GM23338 (cell line): ENCODE measurements at regions not wholly inside any gene's neighbourhood (a gene's known extent, or its start where the extent isn't known, plus 50 kb on each side); places are given as distances from the start of the nearest gene placed in this dataset.

Experiments
- ATAC-seq: fragments of 200-7000 bp; cut with Tn5 transposase; 3 replicates; pipeline ENCODE4 v1.9.1; 2020
- DNase-seq: peaks from one replicate; pipeline ENCODE4 v3.0.0-alpha.2; 2015; ENCODE audit warnings: low spot score
- H2AFZ ChIP-seq: fragments of 200-600 bp; sonication (generic); 2 replicates; pipeline ENCODE4 v1.8.0; 2016; ENCODE audit warnings: antibody characterized with exemption, mild to moderate bottlenecking, moderate library complexity
- H3F3A ChIP-seq: fragments of 200-600 bp; sonication (generic); replicated peaks from 2 replicates; pipeline ENCODE4 v1.8.0; 2017; ENCODE audit warnings: antibody characterized with exemption, mixed run types, low read depth
- H3K27ac ChIP-seq: fragments of 200-600 bp; sonication (generic); 2 replicates; pipeline ENCODE4 v1.6.1; 2016; ENCODE audit warnings: low read depth
- H3K27me3 ChIP-seq: fragments of 200-600 bp; sonication (generic); 2 replicates; pipeline ENCODE4 v1.8.0; 2016; ENCODE audit warnings: mild to moderate bottlenecking, mixed run types, moderate library complexity; ENCODE audit not compliant: insufficient read depth
- H3K36me3 ChIP-seq: fragments of 200-600 bp; sonication (generic); 2 replicates; pipeline ENCODE4 v1.8.0; 2016; ENCODE audit warnings: mild to moderate bottlenecking; ENCODE audit not compliant: insufficient read depth
- H3K4me1 ChIP-seq: fragments of 200-600 bp; sonication (generic); 2 replicates; pipeline ENCODE4 v1.8.0; 2016; ENCODE audit warnings: mild to moderate bottlenecking, moderate library complexity; ENCODE audit not compliant: insufficient read depth
- H3K4me2 ChIP-seq: fragments of 200-600 bp; sonication (generic); 2 replicates; pipeline ENCODE4 v1.7.1; 2017; ENCODE audit warnings: mixed run types
- H3K4me3 ChIP-seq: fragments of 200-600 bp; sonication (generic); 2 replicates; pipeline ENCODE4 v1.6.1; 2016; ENCODE audit warnings: mixed run types
- H3K79me2 ChIP-seq: fragments of 200-600 bp; sonication (generic); replicated peaks from 2 replicates; pipeline ENCODE4 v1.8.0; 2017; ENCODE audit warnings: mild to moderate bottlenecking; ENCODE audit not compliant: insufficient read depth
- H3K9me2 ChIP-seq: fragments of 200-600 bp; sonication (generic); 2 replicates; pipeline ENCODE4 v1.8.0; 2017; ENCODE audit not compliant: insufficient read depth
- H4K20me1 ChIP-seq: fragments of 200-600 bp; sonication (generic); replicated peaks from 2 replicates; pipeline ENCODE4 v1.8.0; 2017; ENCODE audit warnings: mild to moderate bottlenecking; ENCODE audit not compliant: insufficient read depth
- H3K27ac Mint-ChIP-seq: 2 replicates; pipeline ENCODE4 v1.8.0; 2020; ENCODE audit warnings: inconsistent platforms, mild to moderate bottlenecking, moderate library complexity, mixed read lengths
- H3K27me3 Mint-ChIP-seq: 3 replicates; pipeline ENCODE4 v1.8.0; 2022; ENCODE audit warnings: low read depth, mild to moderate bottlenecking, moderate library complexity, mixed read lengths, inconsistent platforms; ENCODE audit not compliant: insufficient read depth, poor library complexity
- H3K36me3 Mint-ChIP-seq: 3 replicates; pipeline ENCODE4 v1.8.0; 2021; ENCODE audit warnings: low read depth, mild to moderate bottlenecking, inconsistent platforms, moderate library complexity, mixed read lengths
- H3K4me1 Mint-ChIP-seq: 3 replicates; pipeline ENCODE4 v1.8.0; 2020; ENCODE audit warnings: mild to moderate bottlenecking, inconsistent platforms, mixed read lengths
- H3K4me3 Mint-ChIP-seq: 3 replicates; pipeline ENCODE4 v1.8.0; 2021; ENCODE audit warnings: moderate library complexity, mild to moderate bottlenecking, inconsistent platforms, mixed read lengths
- H3K9me3 Mint-ChIP-seq: 3 replicates; pipeline ENCODE4 v1.8.0; 2020; ENCODE audit warnings: moderate library complexity, mild to moderate bottlenecking, inconsistent platforms, mixed read lengths
- CREB1 ChIP-seq: fragments of 250-450 bp; sonication (Bioruptor Pico); IDR thresholded peaks from 2 replicates; pipeline ENCODE4 v1.5.0; 2020; ENCODE audit warnings: low read depth, mild to moderate bottlenecking, moderate library complexity
- EZH2 ChIP-seq: fragments of 200-600 bp; sonication (generic); IDR thresholded peaks from one replicate; pipeline ENCODE4 v1.8.0; 2017; ENCODE audit warnings: antibody characterized with exemption, mild to moderate bottlenecking, low read depth; ENCODE audit not compliant: unreplicated experiment
- EZH2phosphoT487 ChIP-seq: fragments of 200-600 bp; sonication (generic); IDR thresholded peaks from one replicate; pipeline ENCODE4 v1.8.1; 2018; ENCODE audit warnings: antibody characterized with exemption; ENCODE audit not compliant: unreplicated experiment
- JUNB ChIP-seq: IDR thresholded peaks from one replicate; pipeline ENCODE4 v1.6.1; 2016; ENCODE audit warnings: antibody characterized with exemption; ENCODE audit not compliant: unreplicated experiment
- NANOG ChIP-seq: IDR thresholded peaks from 2 replicates; pipeline ENCODE4 v1.6.1; 2016; ENCODE audit warnings: antibody characterized with exemption, borderline replicate concordance
- POLR2AphosphoS5 ChIP-seq: IDR thresholded peaks from 2 replicates; pipeline ENCODE4 v1.6.1; 2016; ENCODE audit warnings: antibody characterized with exemption, low read depth
- STAT1 ChIP-seq: IDR thresholded peaks from one replicate; pipeline ENCODE4 v1.6.1; 2016; ENCODE audit warnings: antibody characterized with exemption; ENCODE audit not compliant: unreplicated experiment
- ZNF114 ChIP-seq: fragments of 250-450 bp; sonication (Bioruptor Pico); IDR thresholded peaks from 2 replicates; pipeline ENCODE4 v1.5.0; 2020; ENCODE audit warnings: mild to moderate bottlenecking, moderate library complexity
- ZNF331 ChIP-seq: fragments of 250-450 bp; sonication (Bioruptor Pico); IDR thresholded peaks from 2 replicates; pipeline ENCODE4 v1.5.0; 2020; ENCODE audit warnings: low read depth, mild to moderate bottlenecking, moderate library complexity
- TF ChIP-seq, protein P1 (sequence below): IDR thresholded peaks from 2 replicates; pipeline ENCODE4 v1.6.1; 2016; ENCODE audit warnings: antibody characterized with exemption
- TF ChIP-seq, protein P2 (sequence below), 2 experiments: fragments of 200-600 bp in 1 of 2; sonication (generic) in 1 of 2; conservative IDR thresholded peaks; 2 replicates each; pipeline versions ENCODE4 v1.5.1 to v1.6.1; 2016 to 2017; ENCODE audit warnings: antibody characterized with exemption in 2 of 2, low read depth in 2 of 2, mild to moderate bottlenecking in 2 of 2, moderate library complexity in 1 of 2
- TF ChIP-seq, protein P3 (sequence below): fragments of 250-450 bp; sonication (Bioruptor Pico); IDR thresholded peaks from 2 replicates; pipeline ENCODE4 v1.5.0; 2020; ENCODE audit warnings: mild to moderate bottlenecking, moderate library complexity
- TF ChIP-seq, protein P4 (sequence below): IDR thresholded peaks from one replicate; pipeline ENCODE4 v1.6.1; 2018; ENCODE audit warnings: antibody characterized with exemption; ENCODE audit not compliant: unreplicated experiment

DNA sequence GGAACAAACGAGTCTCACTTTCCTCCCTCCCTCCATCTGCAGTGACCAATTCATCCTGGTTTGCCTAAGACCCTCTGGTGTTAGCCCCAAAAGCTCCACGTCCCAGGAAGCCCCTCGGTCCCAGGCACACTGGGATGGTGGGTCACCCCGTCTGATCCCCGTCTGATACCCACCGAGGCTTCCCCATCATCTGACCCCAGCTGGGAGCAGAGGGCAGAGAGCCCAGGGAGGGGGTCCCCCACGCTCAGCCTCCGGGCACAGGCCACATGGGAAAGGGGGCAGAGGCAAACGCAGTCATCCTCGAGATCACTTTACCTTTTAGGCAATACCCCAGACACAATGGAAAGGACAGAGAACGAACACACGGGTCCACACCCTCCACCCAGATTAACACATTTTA lies 291.6 kb upstream of the PPP2R2D start:
- ATAC-seq, result no peak
- no peak for TF ChIP-seq ZNF114
- no peak for TF ChIP-seq EZH2phosphoT487
- TF ChIP-seq POLR2AphosphoS5, result no peak
- TF ChIP-seq NANOG, result no peak
- no peak for TF ChIP-seq JUNB
- TF ChIP-seq, protein P1, sequence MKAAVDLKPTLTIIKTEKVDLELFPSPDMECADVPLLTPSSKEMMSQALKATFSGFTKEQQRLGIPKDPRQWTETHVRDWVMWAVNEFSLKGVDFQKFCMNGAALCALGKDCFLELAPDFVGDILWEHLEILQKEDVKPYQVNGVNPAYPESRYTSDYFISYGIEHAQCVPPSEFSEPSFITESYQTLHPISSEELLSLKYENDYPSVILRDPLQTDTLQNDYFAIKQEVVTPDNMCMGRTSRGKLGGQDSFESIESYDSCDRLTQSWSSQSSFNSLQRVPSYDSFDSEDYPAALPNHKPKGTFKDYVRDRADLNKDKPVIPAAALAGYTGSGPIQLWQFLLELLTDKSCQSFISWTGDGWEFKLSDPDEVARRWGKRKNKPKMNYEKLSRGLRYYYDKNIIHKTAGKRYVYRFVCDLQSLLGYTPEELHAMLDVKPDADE, result no peak
- TF ChIP-seq, protein P2, sequence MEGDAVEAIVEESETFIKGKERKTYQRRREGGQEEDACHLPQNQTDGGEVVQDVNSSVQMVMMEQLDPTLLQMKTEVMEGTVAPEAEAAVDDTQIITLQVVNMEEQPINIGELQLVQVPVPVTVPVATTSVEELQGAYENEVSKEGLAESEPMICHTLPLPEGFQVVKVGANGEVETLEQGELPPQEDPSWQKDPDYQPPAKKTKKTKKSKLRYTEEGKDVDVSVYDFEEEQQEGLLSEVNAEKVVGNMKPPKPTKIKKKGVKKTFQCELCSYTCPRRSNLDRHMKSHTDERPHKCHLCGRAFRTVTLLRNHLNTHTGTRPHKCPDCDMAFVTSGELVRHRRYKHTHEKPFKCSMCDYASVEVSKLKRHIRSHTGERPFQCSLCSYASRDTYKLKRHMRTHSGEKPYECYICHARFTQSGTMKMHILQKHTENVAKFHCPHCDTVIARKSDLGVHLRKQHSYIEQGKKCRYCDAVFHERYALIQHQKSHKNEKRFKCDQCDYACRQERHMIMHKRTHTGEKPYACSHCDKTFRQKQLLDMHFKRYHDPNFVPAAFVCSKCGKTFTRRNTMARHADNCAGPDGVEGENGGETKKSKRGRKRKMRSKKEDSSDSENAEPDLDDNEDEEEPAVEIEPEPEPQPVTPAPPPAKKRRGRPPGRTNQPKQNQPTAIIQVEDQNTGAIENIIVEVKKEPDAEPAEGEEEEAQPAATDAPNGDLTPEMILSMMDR (conservative IDR thresholded peaks at IDR 0.05; ENCODE audit: low read depth in 2 of 2), result no peak
- TF ChIP-seq CREB1, result no peak
- no peak for TF ChIP-seq EZH2
- TF ChIP-seq, protein P3, sequence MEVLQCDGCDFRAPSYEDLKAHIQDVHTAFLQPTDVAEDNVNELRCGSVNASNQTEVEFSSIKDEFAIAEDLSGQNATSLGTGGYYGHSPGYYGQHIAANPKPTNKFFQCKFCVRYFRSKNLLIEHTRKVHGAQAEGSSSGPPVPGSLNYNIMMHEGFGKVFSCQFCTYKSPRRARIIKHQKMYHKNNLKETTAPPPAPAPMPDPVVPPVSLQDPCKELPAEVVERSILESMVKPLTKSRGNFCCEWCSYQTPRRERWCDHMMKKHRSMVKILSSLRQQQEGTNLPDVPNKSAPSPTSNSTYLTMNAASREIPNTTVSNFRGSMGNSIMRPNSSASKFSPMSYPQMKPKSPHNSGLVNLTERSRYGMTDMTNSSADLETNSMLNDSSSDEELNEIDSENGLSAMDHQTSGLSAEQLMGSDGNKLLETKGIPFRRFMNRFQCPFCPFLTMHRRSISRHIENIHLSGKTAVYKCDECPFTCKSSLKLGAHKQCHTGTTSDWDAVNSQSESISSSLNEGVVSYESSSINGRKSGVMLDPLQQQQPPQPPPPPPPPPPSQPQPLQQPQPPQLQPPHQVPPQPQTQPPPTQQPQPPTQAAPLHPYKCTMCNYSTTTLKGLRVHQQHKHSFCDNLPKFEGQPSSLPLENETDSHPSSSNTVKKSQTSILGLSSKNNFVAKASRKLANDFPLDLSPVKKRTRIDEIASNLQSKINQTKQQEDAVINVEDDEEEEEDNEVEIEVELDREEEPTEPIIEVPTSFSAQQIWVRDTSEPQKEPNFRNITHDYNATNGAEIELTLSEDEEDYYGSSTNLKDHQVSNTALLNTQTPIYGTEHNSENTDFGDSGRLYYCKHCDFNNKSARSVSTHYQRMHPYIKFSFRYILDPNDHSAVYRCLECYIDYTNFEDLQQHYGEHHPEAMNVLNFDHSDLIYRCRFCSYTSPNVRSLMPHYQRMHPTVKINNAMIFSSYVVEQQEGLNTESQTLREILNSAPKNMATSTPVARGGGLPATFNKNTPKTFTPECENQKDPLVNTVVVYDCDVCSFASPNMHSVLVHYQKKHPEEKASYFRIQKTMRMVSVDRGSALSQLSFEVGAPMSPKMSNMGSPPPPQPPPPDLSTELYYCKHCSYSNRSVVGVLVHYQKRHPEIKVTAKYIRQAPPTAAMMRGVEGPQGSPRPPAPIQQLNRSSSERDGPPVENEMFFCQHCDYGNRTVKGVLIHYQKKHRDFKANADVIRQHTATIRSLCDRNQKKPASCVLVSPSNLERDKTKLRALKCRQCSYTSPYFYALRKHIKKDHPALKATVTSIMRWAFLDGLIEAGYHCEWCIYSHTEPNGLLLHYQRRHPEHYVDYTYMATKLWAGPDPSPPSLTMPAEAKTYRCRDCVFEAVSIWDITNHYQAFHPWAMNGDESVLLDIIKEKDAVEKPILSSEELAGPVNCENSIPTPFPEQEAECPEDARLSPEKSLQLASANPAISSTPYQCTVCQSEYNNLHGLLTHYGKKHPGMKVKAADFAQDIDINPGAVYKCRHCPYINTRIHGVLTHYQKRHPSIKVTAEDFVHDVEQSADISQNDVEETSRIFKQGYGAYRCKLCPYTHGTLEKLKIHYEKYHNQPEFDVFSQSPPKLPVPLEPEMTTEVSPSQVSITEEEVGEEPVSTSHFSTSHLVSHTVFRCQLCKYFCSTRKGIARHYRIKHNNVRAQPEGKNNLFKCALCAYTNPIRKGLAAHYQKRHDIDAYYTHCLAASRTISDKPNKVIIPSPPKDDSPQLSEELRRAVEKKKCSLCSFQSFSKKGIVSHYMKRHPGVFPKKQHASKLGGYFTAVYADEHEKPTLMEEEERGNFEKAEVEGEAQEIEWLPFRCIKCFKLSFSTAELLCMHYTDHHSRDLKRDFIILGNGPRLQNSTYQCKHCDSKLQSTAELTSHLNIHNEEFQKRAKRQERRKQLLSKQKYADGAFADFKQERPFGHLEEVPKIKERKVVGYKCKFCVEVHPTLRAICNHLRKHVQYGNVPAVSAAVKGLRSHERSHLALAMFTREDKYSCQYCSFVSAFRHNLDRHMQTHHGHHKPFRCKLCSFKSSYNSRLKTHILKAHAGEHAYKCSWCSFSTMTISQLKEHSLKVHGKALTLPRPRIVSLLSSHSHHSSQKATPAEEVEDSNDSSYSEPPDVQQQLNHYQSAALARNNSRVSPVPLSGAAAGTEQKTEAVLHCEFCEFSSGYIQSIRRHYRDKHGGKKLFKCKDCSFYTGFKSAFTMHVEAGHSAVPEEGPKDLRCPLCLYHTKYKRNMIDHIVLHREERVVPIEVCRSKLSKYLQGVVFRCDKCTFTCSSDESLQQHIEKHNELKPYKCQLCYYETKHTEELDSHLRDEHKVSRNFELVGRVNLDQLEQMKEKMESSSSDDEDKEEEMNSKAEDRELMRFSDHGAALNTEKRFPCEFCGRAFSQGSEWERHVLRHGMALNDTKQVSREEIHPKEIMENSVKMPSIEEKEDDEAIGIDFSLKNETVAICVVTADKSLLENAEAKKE (CRISPR knock-in tag), result no peak
- no peak for TF ChIP-seq ZNF331 (CRISPR knock-in tag)
- TF ChIP-seq, protein P4, sequence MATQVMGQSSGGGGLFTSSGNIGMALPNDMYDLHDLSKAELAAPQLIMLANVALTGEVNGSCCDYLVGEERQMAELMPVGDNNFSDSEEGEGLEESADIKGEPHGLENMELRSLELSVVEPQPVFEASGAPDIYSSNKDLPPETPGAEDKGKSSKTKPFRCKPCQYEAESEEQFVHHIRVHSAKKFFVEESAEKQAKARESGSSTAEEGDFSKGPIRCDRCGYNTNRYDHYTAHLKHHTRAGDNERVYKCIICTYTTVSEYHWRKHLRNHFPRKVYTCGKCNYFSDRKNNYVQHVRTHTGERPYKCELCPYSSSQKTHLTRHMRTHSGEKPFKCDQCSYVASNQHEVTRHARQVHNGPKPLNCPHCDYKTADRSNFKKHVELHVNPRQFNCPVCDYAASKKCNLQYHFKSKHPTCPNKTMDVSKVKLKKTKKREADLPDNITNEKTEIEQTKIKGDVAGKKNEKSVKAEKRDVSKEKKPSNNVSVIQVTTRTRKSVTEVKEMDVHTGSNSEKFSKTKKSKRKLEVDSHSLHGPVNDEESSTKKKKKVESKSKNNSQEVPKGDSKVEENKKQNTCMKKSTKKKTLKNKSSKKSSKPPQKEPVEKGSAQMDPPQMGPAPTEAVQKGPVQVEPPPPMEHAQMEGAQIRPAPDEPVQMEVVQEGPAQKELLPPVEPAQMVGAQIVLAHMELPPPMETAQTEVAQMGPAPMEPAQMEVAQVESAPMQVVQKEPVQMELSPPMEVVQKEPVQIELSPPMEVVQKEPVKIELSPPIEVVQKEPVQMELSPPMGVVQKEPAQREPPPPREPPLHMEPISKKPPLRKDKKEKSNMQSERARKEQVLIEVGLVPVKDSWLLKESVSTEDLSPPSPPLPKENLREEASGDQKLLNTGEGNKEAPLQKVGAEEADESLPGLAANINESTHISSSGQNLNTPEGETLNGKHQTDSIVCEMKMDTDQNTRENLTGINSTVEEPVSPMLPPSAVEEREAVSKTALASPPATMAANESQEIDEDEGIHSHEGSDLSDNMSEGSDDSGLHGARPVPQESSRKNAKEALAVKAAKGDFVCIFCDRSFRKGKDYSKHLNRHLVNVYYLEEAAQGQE, result no peak
- TF ChIP-seq STAT1, result no peak
- Histone ChIP-seq H4K20me1 (no peaks in the 10 kb centered on the region), H3K4me2 (no peak overlapping the region), H2AFZ (no peak overlapping the region), H3K9me2 (0 out of 2 replicates have a peak, but pooled peaks cover under 1% of the 10 kb centered on the region), H3K79me2 (no peaks in the 10 kb centered on the region), H3K27ac (no peak overlapping the region), H3F3A (no peaks in the 10 kb centered on the region), H3K4me3 (no peak overlapping the region), H3K36me3 (no peaks in the 10 kb centered on the region), H3K4me1 (no peaks in the 10 kb centered on the region), H3K27me3 (no peaks in the 10 kb centered on the region)
- Mint-ChIP-seq H3K36me3 (no peaks in the 10 kb centered on the region; the same call in 2 of the 3 replicates), H3K9me3 (peaks cover 75% of the 10 kb centered on the region), H3K4me1 (no peaks in the 10 kb centered on the region), H3K4me3 (no peak overlapping the region), H3K27me3 (peaks cover 5% of the 10 kb centered on the region), H3K27ac (no peak overlapping the region)
- no peak for DNase-seq
